HCT116 (cell line): ENCODE measurements at regions not wholly inside any gene's neighbourhood (a gene's known extent, or its start where the extent isn't known, plus 50 kb on each side); places are given as distances from the start of the nearest gene placed in this dataset.

Source experiments
- ATAC-seq: fragments of 200-7000 bp; cut with Tn5 transposase; 2 replicates; pipeline ENCODE4 v1.9.1; 2020; ENCODE audit warnings: mild to moderate bottlenecking, moderate library complexity
- BruUV-seq: library from RNA; stranded (reverse); fragments of 400-500 nt; replicated peaks from 2 replicates; lab custom pipeline; 2021; lab: Mats Ljungman, UMichigan
- CTCF ChIA-PET: fragments of 300-600 bp; sonication (Branson Sonifier 250); formaldehyde crosslinking; loops from one replicate; lab custom pipeline; 2021; ENCODE audit warnings: antibody characterized with exemption; lab: Charles Lee
- POLR2A ChIA-PET: fragments of 300-600, 350-600 bp; sonication (Branson Sonifier 250); formaldehyde crosslinking; loops from one replicate; lab custom pipeline; 2021; ENCODE audit warnings: antibody characterized with exemption; lab: Charles Lee
- RAD21 ChIA-PET, 2 experiments: fragments of 300-600 bp; sonication (Branson Sonifier 250); formaldehyde crosslinking; loops; one replicate each; lab custom pipeline; 2023; ENCODE audit warnings: low total read pairs in 2 of 2; ENCODE audit not compliant: uncharacterized antibody in 2 of 2, unreplicated experiment in 2 of 2, low non-redundant PET in 1 of 2; lab: Charles Lee
- DNase-seq: peaks from one replicate; pipeline ENCODE4 v3.0.0-alpha.2; 2010; ENCODE audit warnings: low read depth, low spot score
- H2AFZ ChIP-seq: fragments of 200-600 bp; shearing (Covaris generic), sonication (generic); 2 replicates; pipeline ENCODE4 v1.6.1; 2017; ENCODE audit warnings: low read depth, mixed run types, mixed read lengths, antibody characterized with exemption, low read length; ENCODE audit not compliant: poor library complexity, severe bottlenecking
- H3K27ac ChIP-seq: 2 replicates; pipeline ENCODE4 v1.5.1; 2012; ENCODE audit warnings: low read depth, low read length
- H3K27me3 ChIP-seq: fragments of 200-600 bp; sonication (generic); 2 replicates; pipeline ENCODE4 v1.6.1; 2016; ENCODE audit warnings: mixed run types, low read length, mixed read lengths; ENCODE audit not compliant: insufficient read depth
- H3K36me3 ChIP-seq, 2 experiments: fragments of 200-500 bp in 1 of 2; fragments of 200-600 bp in 1 of 2; sonication (Bioruptor generic) in 1 of 2; sonication (generic) in 1 of 2; 2 replicates each; pipeline versions ENCODE4 v1.5.1 to v1.6.1; 2014 to 2016; ENCODE audit warnings: low read length in 2 of 2, inconsistent platforms in 1 of 2, mixed read lengths in 1 of 2, mixed run types in 1 of 2; ENCODE audit not compliant: insufficient read depth in 2 of 2, control insufficient read depth in 1 of 2
- H3K4me1 ChIP-seq, 2 experiments: fragments of 200-600 bp in 1 of 2; sonication (generic) in 1 of 2; 2 replicates each; pipeline versions ENCODE4 v1.5.1 to v1.6.1; 2012 to 2017; ENCODE audit warnings: low read length in 2 of 2, inconsistent platforms in 1 of 2, mild to moderate bottlenecking in 1 of 2, mixed read lengths in 1 of 2, mixed run types in 1 of 2, moderate library complexity in 1 of 2; ENCODE audit not compliant: insufficient read depth in 2 of 2, control insufficient read depth in 1 of 2
- H3K4me2 ChIP-seq: fragments of 200-600 bp; sonication (generic); 2 replicates; pipeline ENCODE4 v1.6.1; 2017; ENCODE audit warnings: mixed run types, low read length, mixed read lengths
- H3K4me3 ChIP-seq, 2 experiments: fragments of 200-600 bp in 1 of 2; sonication (generic) in 1 of 2; replicated peaks in 1 of 2; 2 replicates each; pipeline ENCODE4 v1.5.1; 2011 to 2016; ENCODE audit warnings: low read length in 2 of 2, control low read depth in 1 of 2, low read depth in 1 of 2, mild to moderate bottlenecking in 1 of 2, mixed read lengths in 1 of 2, mixed run types in 1 of 2
- H3K79me2 ChIP-seq: fragments of 200-600 bp; sonication (generic); 2 replicates; pipeline ENCODE4 v1.6.1; 2017; ENCODE audit warnings: mild to moderate bottlenecking, mixed run types, low read length, moderate library complexity, mixed read lengths; ENCODE audit not compliant: insufficient read depth
- H3K9ac ChIP-seq: fragments of 200-600 bp; sonication (generic); 2 replicates; pipeline ENCODE4 v1.6.1; 2016; ENCODE audit warnings: low read length, mixed read lengths
- H3K9me2 ChIP-seq: fragments of 200-600 bp; sonication (generic), shearing (Covaris generic); 2 replicates; pipeline ENCODE4 v1.6.1; 2017; ENCODE audit warnings: mixed run types, mild to moderate bottlenecking, moderate library complexity; ENCODE audit not compliant: insufficient read depth
- H3K9me3 ChIP-seq, 2 experiments: fragments of 200-500 bp in 1 of 2; fragments of 200-600 bp in 1 of 2; sonication (Bioruptor generic) in 1 of 2; sonication (generic) in 1 of 2; 2 replicates each; pipeline ENCODE4 v1.6.1; 2014 to 2017; ENCODE audit warnings: low read length in 2 of 2, mixed read lengths in 2 of 2, inconsistent platforms in 1 of 2, low read depth in 1 of 2, mild to moderate bottlenecking in 1 of 2, mixed run types in 1 of 2, moderate library complexity in 1 of 2; ENCODE audit not compliant: control insufficient read depth in 1 of 2, insufficient read depth in 1 of 2
- H4K20me1 ChIP-seq: fragments of 200-600 bp; sonication (generic), shearing (Covaris generic); 2 replicates; pipeline ENCODE4 v1.6.1; 2017; ENCODE audit warnings: mixed run types, mild to moderate bottlenecking, moderate library complexity; ENCODE audit not compliant: insufficient read depth
- CBX3 ChIP-seq: IDR thresholded peaks from 2 replicates; pipeline ENCODE4 v1.6.1; 2012; ENCODE audit warnings: low read depth
- CEBPB ChIP-seq: IDR thresholded peaks from 2 replicates; pipeline ENCODE4 v1.6.1; 2012; ENCODE audit warnings: low read depth
- ELF1 ChIP-seq: IDR thresholded peaks from 2 replicates; pipeline ENCODE4 v1.6.1; 2012; ENCODE audit warnings: low read depth, borderline replicate concordance
- EZH2phosphoT487 ChIP-seq: fragments of 200-600 bp; IDR thresholded peaks from 2 replicates; pipeline ENCODE4 v1.6.1; 2018; ENCODE audit warnings: antibody characterized with exemption, borderline replicate concordance
- FOSL1 ChIP-seq: IDR thresholded peaks from 2 replicates; pipeline ENCODE4 v1.6.1; 2012; ENCODE audit warnings: low read depth
- POLR2A ChIP-seq: IDR thresholded peaks from 2 replicates; pipeline ENCODE4 v1.7.0; 2011; ENCODE audit warnings: borderline replicate concordance; ENCODE audit not compliant: insufficient read depth, insufficient read length; ENCODE audit errors: extremely low read depth
- SIN3A ChIP-seq: IDR thresholded peaks from 2 replicates; pipeline ENCODE4 v1.6.1; 2012; ENCODE audit warnings: low read depth
- TCF7L2 ChIP-seq: IDR thresholded peaks from 2 replicates; pipeline ENCODE4 v1.7.0; 2011; ENCODE audit warnings: borderline replicate concordance, inconsistent platforms; ENCODE audit not compliant: insufficient read depth, insufficient read length; ENCODE audit errors: extremely low read depth
- YY1 ChIP-seq: IDR thresholded peaks from 2 replicates; pipeline ENCODE4 v1.6.1; 2011; ENCODE audit warnings: low read length, low read depth, moderate library complexity, mild to moderate bottlenecking; ENCODE audit not compliant: insufficient replicate concordance; ENCODE audit errors: extremely low read depth
- intact Hi-C: fragments of 100-400 bp; cut with micrococcal nuclease; formaldehyde crosslinking; loops from 2 replicates; pipeline ENCODE4 v1.10.0; 2022
- TF ChIP-seq, protein P1 (sequence below): IDR thresholded peaks from 2 replicates; pipeline ENCODE4 v1.6.1; 2011; ENCODE audit warnings: mild to moderate bottlenecking, low read length, moderate library complexity; ENCODE audit not compliant: insufficient replicate concordance; ENCODE audit errors: extremely low read depth
- TF ChIP-seq, protein P2 (sequence below): IDR thresholded peaks from 2 replicates; pipeline ENCODE4 v1.6.1; 2012; ENCODE audit warnings: low read depth

DNA sequence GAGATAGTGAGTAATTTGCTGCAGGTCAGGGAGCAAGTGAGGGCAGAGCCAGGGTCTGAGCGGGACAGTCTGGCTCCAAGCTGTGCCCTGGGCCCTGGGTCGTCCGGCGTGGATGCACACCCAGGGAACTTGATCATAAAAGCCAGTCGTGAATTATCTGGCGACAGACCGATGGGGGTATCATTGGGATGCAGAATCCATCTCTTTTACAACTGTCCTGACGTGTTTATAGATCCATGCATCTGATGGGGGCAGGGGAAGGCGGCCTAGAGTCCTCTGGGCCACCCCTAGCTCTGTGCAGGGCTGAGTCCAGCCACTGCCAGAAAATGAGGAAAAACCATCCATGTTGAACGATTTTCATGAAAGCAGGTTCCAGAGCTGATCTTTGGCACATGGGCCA lies 332.8 kb downstream of the C16orf95 start:
- Histone ChIP-seq H3K4me3 (no peak overlapping the region), H3K9me2 (no peaks in the 10 kb centered on the region), H3K36me3 (no peaks in the 10 kb centered on the region), H3K9ac (no peak overlapping the region), H4K20me1 (no peaks in the 10 kb centered on the region), H2AFZ (no peak overlapping the region), H3K79me2 (no peaks in the 10 kb centered on the region), H3K4me1 (no peaks in the 10 kb centered on the region), H3K9me3 (no peaks in the 10 kb centered on the region), H3K27me3 (peaks cover 9% of the 10 kb centered on the region; the same call in 1 of the 2 replicates), H3K4me2 (no peak overlapping the region), H3K27ac (no peak overlapping the region)
- ATAC-seq: no peak
- no peak for DNase-seq
- no TSS peak for BruUV-seq
- intact Hi-C loops: no loop called here
- RAD21 ChIA-PET: no interaction called here
- POLR2A ChIA-PET: no interaction called here
- CTCF ChIA-PET: no interaction called here
- TF ChIP-seq, protein P1, sequence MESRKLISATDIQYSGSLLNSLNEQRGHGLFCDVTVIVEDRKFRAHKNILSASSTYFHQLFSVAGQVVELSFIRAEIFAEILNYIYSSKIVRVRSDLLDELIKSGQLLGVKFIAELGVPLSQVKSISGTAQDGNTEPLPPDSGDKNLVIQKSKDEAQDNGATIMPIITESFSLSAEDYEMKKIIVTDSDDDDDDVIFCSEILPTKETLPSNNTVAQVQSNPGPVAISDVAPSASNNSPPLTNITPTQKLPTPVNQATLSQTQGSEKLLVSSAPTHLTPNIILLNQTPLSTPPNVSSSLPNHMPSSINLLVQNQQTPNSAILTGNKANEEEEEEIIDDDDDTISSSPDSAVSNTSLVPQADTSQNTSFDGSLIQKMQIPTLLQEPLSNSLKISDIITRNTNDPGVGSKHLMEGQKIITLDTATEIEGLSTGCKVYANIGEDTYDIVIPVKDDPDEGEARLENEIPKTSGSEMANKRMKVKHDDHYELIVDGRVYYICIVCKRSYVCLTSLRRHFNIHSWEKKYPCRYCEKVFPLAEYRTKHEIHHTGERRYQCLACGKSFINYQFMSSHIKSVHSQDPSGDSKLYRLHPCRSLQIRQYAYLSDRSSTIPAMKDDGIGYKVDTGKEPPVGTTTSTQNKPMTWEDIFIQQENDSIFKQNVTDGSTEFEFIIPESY: no peak
- TF ChIP-seq TCF7L2 (no peak), CBX3 (no peak), FOSL1 (no peak)

DNA sequence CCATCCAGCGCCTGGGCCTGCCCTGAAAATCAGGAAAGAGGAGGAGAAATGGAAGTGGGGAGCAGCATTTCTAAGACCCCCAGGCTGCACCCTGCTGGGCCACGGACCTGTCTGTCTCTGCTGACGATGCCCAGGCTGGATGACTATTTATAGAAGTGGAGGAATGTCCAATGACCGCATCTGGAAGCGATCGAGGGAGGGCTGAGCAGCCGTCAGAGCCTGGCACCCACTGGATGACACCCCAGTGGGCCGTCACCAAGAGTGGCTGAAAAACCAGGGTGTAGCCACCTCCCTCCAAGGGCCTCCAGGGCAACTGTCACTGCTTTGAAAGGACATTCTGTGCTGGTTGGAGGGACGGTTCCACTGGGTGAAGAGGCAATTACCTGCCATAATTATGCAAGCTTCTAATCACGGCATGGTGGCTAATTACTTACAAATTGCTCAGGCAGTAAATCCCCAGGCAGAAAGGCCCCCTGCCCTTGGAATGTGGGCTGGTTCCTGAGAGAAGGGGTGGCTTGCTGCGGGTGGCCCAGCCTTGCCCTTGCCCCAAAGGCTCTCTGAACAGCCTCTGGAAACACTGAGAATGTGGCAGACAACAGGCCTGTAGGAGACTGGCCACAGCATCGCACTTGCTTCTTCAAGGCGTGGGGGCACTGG lies 332.1 kb downstream of the C16orf95 start:
- Histone ChIP-seq H3K79me2 (no peaks in the 10 kb centered on the region), H3K4me3 (no peak overlapping the region), H3K4me2 (no peak overlapping the region), H3K9ac (no peak overlapping the region), H3K4me1 (no peaks in the 10 kb centered on the region), H2AFZ (no peak overlapping the region), H3K9me3 (no peaks in the 10 kb centered on the region), H4K20me1 (no peaks in the 10 kb centered on the region), H3K27ac (no peak overlapping the region), H3K9me2 (no peaks in the 10 kb centered on the region), H3K27me3 (peaks cover 9% of the 10 kb centered on the region; the same call in 1 of the 2 replicates), H3K36me3 (no peaks in the 10 kb centered on the region)
- intact Hi-C loops: no loop called here
- no TSS peak for BruUV-seq
- ChIA-PET POLR2A (no interaction called here), RAD21 (no interaction called here), CTCF (no interaction called here)
- no peak for DNase-seq
- no peak for ATAC-seq
- TF ChIP-seq SIN3A (no peak), CEBPB (no peak), POLR2A (no peak), ELF1 (no peak), EZH2phosphoT487 (no peak), TCF7L2 (no peak), FOSL1 (no peak), YY1 (no peak)
- TF ChIP-seq, protein P2, sequence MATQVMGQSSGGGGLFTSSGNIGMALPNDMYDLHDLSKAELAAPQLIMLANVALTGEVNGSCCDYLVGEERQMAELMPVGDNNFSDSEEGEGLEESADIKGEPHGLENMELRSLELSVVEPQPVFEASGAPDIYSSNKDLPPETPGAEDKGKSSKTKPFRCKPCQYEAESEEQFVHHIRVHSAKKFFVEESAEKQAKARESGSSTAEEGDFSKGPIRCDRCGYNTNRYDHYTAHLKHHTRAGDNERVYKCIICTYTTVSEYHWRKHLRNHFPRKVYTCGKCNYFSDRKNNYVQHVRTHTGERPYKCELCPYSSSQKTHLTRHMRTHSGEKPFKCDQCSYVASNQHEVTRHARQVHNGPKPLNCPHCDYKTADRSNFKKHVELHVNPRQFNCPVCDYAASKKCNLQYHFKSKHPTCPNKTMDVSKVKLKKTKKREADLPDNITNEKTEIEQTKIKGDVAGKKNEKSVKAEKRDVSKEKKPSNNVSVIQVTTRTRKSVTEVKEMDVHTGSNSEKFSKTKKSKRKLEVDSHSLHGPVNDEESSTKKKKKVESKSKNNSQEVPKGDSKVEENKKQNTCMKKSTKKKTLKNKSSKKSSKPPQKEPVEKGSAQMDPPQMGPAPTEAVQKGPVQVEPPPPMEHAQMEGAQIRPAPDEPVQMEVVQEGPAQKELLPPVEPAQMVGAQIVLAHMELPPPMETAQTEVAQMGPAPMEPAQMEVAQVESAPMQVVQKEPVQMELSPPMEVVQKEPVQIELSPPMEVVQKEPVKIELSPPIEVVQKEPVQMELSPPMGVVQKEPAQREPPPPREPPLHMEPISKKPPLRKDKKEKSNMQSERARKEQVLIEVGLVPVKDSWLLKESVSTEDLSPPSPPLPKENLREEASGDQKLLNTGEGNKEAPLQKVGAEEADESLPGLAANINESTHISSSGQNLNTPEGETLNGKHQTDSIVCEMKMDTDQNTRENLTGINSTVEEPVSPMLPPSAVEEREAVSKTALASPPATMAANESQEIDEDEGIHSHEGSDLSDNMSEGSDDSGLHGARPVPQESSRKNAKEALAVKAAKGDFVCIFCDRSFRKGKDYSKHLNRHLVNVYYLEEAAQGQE: no peak
- TF ChIP-seq, protein P1: no peak
